IMR-90 (cell line): ENCODE measurements at regions not wholly inside any gene's neighbourhood (a gene's known extent, or its start where the extent isn't known, plus 50 kb on each side); places are given as distances from the start of the nearest gene placed in this dataset.

Source experiments
- CTCF ChIP-seq: conservative IDR thresholded peaks from 2 replicates; pipeline ENCODE4 v1.5.1; 2012; ENCODE audit warnings: mild to moderate bottlenecking, low read depth, low read length, improper control_type of control experiment
- MAZ ChIP-seq: IDR thresholded peaks from 2 replicates; pipeline ENCODE4 v1.6.1; 2012; ENCODE audit warnings: low read depth, mild to moderate bottlenecking, low read length, improper control_type of control experiment, moderate library complexity, borderline replicate concordance
- NFE2L2 ChIP-seq: fragments of 150-350 bp; IDR thresholded peaks from 2 replicates; pipeline ENCODE4 v1.6.1; 2016; ENCODE audit warnings: low read depth, mild to moderate bottlenecking, low read length
- POLR2A ChIP-seq: IDR thresholded peaks from 2 replicates; pipeline ENCODE4 v1.6.1; 2012; ENCODE audit warnings: mild to moderate bottlenecking, low read depth, low read length
- SMC3 ChIP-seq: fragments of 150-350 bp; IDR thresholded peaks from 2 replicates; pipeline ENCODE4 v1.6.1; 2016; ENCODE audit warnings: low read depth, mild to moderate bottlenecking, antibody characterized with exemption, low read length, moderate library complexity

- TF ChIP-seq CTCF (no peak), SMC3 (no peak), MAZ (no peak), NFE2L2 (no peak), POLR2A (no peak)
These were observed 1303.7 kb upstream of the IGFBP7 start for GRCh38 chr4:58413849-58414248.
